HG02759 (cell line): ENCODE measurements at regions not wholly inside any gene's neighbourhood (a gene's known extent, or its start where the extent isn't known, plus 50 kb on each side); places are given as distances from the start of the nearest gene placed in this dataset.
"Not testable (repeated sequence)": the region's sequence is repeated elsewhere in the genome, so short reads cannot be mapped to it uniquely, and the experiment has no call there.

Experiments used
- ATAC-seq: cut with Tn5 transposase; IDR thresholded peaks from one replicate; pipeline ENCODE4 v1.9.1; 2021; ENCODE audit warnings: mild to moderate bottlenecking, moderate library complexity; ENCODE audit not compliant: unreplicated experiment

- ATAC-seq, result not testable (repeated sequence)
Observed at GRCh38 chr5:34420191-34420590, 235.9 kb upstream of the RAI14 start.

GRCh38 chr5:34436761-34437501, 219.2 kb upstream of the RAI14 start:
- no peak for ATAC-seq

- no peak for ATAC-seq
Observed at GRCh38 chr5:34439601-34440000, 216.5 kb upstream of the RAI14 start.

- ATAC-seq, result not testable (repeated sequence)
Observed at GRCh38 chr5:34441767-34442166, 214.4 kb upstream of the RAI14 start.

GRCh38 chr5:34447424-34447823, 208.7 kb upstream of the RAI14 start:
- no peak for ATAC-seq

GRCh38 chr5:34449639-34450038, 206.5 kb upstream of the RAI14 start:
- ATAC-seq, result no peak

- ATAC-seq, result no peak
Observed at GRCh38 chr5:34450338-34450737, 205.8 kb upstream of the RAI14 start.

- ATAC-seq, result no peak
Observed at GRCh38 chr5:34452170-34452828, 203.8 kb upstream of the RAI14 start.

GRCh38 chr5:34455098-34455497, 201.0 kb upstream of the RAI14 start:
- ATAC-seq, result no peak

GRCh38 chr5:34459908-34460307, 196.2 kb upstream of the RAI14 start:
- ATAC-seq, result no peak

- ATAC-seq, result no peak
Observed at GRCh38 chr5:34460496-34460895, 195.6 kb upstream of the RAI14 start.

- ATAC-seq, result no peak
Observed at GRCh38 chr5:34464829-34465228, 191.3 kb upstream of the RAI14 start.

- not testable (repeated sequence) for ATAC-seq
Observed at GRCh38 chr5:34465301-34465700, 190.8 kb upstream of the RAI14 start.

- ATAC-seq, result not testable (repeated sequence)
Observed at GRCh38 chr5:34466519-34467388, 189.4 kb upstream of the RAI14 start.

- no peak for ATAC-seq
Observed at GRCh38 chr5:34467436-34467835, 188.7 kb upstream of the RAI14 start.

- not testable (repeated sequence) for ATAC-seq
Observed at GRCh38 chr5:34467984-34468383, 188.1 kb upstream of the RAI14 start.

GRCh38 chr5:34469971-34470370, 186.2 kb upstream of the RAI14 start:
- ATAC-seq, result no peak

- ATAC-seq, result peak; percentile 67
Observed at GRCh38 chr5:34474573-34475021, 181.5 kb upstream of the RAI14 start.

- ATAC-seq, result no peak
Observed at GRCh38 chr5:34475249-34475966, 180.7 kb upstream of the RAI14 start.

GRCh38 chr5:34476941-34477565, 179.1 kb upstream of the RAI14 start:
- no peak for ATAC-seq
